ENCODE measurements at regions not wholly inside any gene's neighbourhood (a gene's known extent, or its start where the extent isn't known, plus 50 kb on each side); places are given as distances from the start of the nearest gene placed in this dataset.
"Not testable (repeated sequence)": the region's sequence is repeated elsewhere in the genome, so short reads cannot be mapped to it uniquely, and the experiment has no call there.

DNA sequence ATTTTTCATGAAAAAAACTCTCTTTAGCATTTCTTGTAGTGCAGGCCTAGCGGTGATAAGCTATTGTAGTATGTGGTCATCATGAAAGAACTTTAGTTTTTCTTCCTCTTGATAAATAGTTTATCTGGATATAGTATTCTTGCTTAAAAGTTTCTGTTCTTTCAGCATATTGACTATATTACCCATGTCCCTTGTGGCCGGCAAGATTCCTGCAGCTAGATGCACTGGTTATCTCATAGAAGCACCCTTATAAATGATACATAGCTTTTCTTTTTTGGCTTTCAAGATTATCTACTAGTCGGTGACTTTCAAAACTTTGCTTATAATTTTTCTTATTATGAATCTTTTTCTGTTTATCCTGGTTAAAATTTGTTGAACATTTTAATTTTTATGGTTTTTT, 234.8 kb downstream of the ALG10 start:
- WGBS: 100% methylated on average over 1 of the region's 3 CpGs
- Histone ChIP-seq H3K18ac (ENCODE audit: low read depth in 1 of 2, low read length in 2 of 2) (no peak overlapping the region), H3K9me3 (ENCODE audit: control insufficient read depth, low read length) (no peaks in the 10 kb centered on the region)

DNA sequence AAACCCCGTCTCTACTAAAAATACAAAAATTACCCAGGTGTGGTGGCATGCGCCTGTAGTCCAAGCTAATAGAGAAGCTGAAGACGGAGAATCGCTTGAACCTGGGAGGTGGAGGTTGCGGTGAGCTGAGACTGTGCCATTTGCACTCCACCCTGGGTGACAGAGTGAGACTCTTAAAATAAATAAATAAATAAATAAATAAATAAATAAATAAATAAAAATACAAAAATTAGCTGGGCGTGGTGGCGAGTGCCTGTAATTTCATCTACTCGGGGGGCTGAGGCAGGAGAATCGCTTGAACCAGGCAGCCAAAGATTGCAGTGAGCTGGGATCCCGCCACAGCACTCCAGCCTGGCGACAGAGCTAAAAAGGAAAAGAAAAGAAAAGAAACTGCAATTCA, 239.8 kb downstream of the ALG10 start:
- H2BK12ac ChIP-seq (ENCODE audit: low read length in 2 of 2); H3K4me1 ChIP-seq (ENCODE audit: control insufficient read depth, insufficient read depth, low read depth, low read length); H3K27ac ChIP-seq (ENCODE audit: low read length, poor library complexity, severe bottlenecking); H3K4ac ChIP-seq (ENCODE audit: low read depth in 1 of 2, low read length in 2 of 2); H3K23ac ChIP-seq (ENCODE audit: low read length in 2 of 2); H3K9ac ChIP-seq (ENCODE audit: low read length); H3K27me3 ChIP-seq (ENCODE audit: control insufficient read depth in 1 of 2, insufficient read depth in 1 of 2, low read length in 2 of 2); DNase-seq; H3K36me3 ChIP-seq (ENCODE audit: control insufficient read depth in 1 of 2, insufficient read depth in 2 of 2, low read depth in 1 of 2, low read length in 2 of 2); H3K18ac ChIP-seq (ENCODE audit: low read depth in 1 of 2, low read length in 2 of 2); H2BK15ac ChIP-seq (ENCODE audit: low read depth, poor library complexity, severe bottlenecking); H4K8ac ChIP-seq (ENCODE audit: low read length); H3K4me2 ChIP-seq (ENCODE audit: low read length, poor library complexity, severe bottlenecking); H3K14ac ChIP-seq (ENCODE audit: low read length in 2 of 2); H2AFZ ChIP-seq (ENCODE audit: low read depth, low read length); H2BK120ac ChIP-seq (ENCODE audit: low read depth, low read length); H4K91ac ChIP-seq (ENCODE audit: low read length); H2BK5ac ChIP-seq (ENCODE audit: low read depth, low read length, poor library complexity, severe bottlenecking); H3K4me3 ChIP-seq (ENCODE audit: insufficient read depth in 1 of 2, low read depth in 1 of 2, low read length in 2 of 2); H3K9me3 ChIP-seq (ENCODE audit: control insufficient read depth, low read length); H3K79me1 ChIP-seq (replicated peaks; ENCODE audit: low read length, poor library complexity, severe bottlenecking); H2AK5ac ChIP-seq (ENCODE audit: low read length, severe bottlenecking): not testable (repeated sequence)
- WGBS: 76% methylated on average over 8 of the region's 11 CpGs

More for the DNA sequence above, 234.8 kb downstream of the ALG10 start:
- Histone ChIP-seq H3K4me3 (ENCODE audit: insufficient read depth in 1 of 2, low read depth in 1 of 2, low read length in 2 of 2) (no peak overlapping the region), H2BK120ac (ENCODE audit: low read depth, low read length) (no peak overlapping the region), H3K23ac (ENCODE audit: low read length in 2 of 2) (no peak overlapping the region), H2BK5ac (ENCODE audit: low read depth, low read length, poor library complexity, severe bottlenecking) (no peak overlapping the region), H3K9ac (ENCODE audit: low read length) (no peak overlapping the region), H3K4me2 (ENCODE audit: low read length, poor library complexity, severe bottlenecking) (no peak overlapping the region), H3K36me3 (ENCODE audit: control insufficient read depth in 1 of 2, insufficient read depth in 2 of 2, low read depth in 1 of 2, low read length in 2 of 2) (no peaks in the 10 kb centered on the region), H4K8ac (ENCODE audit: low read length) (no peak overlapping the region), H2AFZ (ENCODE audit: low read depth, low read length) (no peak overlapping the region), H3K27me3 (ENCODE audit: control insufficient read depth in 1 of 2, insufficient read depth in 1 of 2, low read length in 2 of 2) (no peaks in the 10 kb centered on the region), H3K79me1 (replicated peaks; ENCODE audit: low read length, poor library complexity, severe bottlenecking) (no peaks in the 10 kb centered on the region), H3K4me1 (ENCODE audit: control insufficient read depth, insufficient read depth, low read depth, low read length) (no peaks in the 10 kb centered on the region), H3K14ac (ENCODE audit: low read length in 2 of 2) (no peak overlapping the region), H2BK15ac (ENCODE audit: low read depth, poor library complexity, severe bottlenecking) (no peak overlapping the region), H2AK5ac (ENCODE audit: low read length, severe bottlenecking) (no peak overlapping the region), H4K91ac (ENCODE audit: low read length) (no peak overlapping the region), H3K4ac (ENCODE audit: low read depth in 1 of 2, low read length in 2 of 2) (no peak overlapping the region), H2BK12ac (ENCODE audit: low read length in 2 of 2) (no peak overlapping the region), H3K27ac (ENCODE audit: low read length, poor library complexity, severe bottlenecking) (no peak overlapping the region)
- no peak for DNase-seq

DNA sequence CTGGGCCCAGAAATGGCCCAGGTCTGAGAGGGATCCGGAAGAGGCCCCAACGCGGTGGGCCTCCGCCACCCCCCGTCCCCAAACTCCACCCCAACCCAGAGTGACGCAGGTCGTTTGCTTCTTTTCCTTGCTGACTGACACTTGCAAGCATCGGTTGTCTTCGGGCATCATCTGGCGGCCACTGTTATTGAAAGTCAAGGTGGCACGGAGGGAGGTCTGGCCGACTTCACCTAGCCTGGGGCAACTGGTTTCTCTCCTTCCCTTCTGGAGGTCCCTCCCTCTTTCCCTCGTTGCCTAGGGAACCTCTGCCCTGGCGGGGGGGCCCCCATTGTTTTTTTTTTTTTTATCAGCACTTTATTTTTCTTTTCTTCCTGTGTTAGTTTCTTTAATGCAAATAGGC, 241.8 kb downstream of the ALG10 start:
- H2AK5ac ChIP-seq (ENCODE audit: low read length, severe bottlenecking): no peak overlapping the region
- no peak overlapping the region for H3K14ac ChIP-seq (ENCODE audit: low read length in 2 of 2)
- no peak overlapping the region for H4K91ac ChIP-seq (ENCODE audit: low read length)
- WGBS: 89% methylated on average over 12 of the region's 14 CpGs
- H3K27ac ChIP-seq (ENCODE audit: low read length, poor library complexity, severe bottlenecking): no peak overlapping the region
- no peak overlapping the region for H2BK120ac ChIP-seq (ENCODE audit: low read depth, low read length)
- H3K4me2 ChIP-seq (ENCODE audit: low read length, poor library complexity, severe bottlenecking): no peak overlapping the region
- H3K4me3 ChIP-seq (ENCODE audit: insufficient read depth in 1 of 2, low read depth in 1 of 2, low read length in 2 of 2): no peak overlapping the region
- H3K9me3 ChIP-seq (ENCODE audit: control insufficient read depth, low read length): no peaks in the 10 kb centered on the region
- H3K23ac ChIP-seq (ENCODE audit: low read length in 2 of 2): no peak overlapping the region
- no peaks in the 10 kb centered on the region for H3K79me1 ChIP-seq (replicated peaks; ENCODE audit: low read length, poor library complexity, severe bottlenecking)
- no peak overlapping the region for H2BK15ac ChIP-seq (ENCODE audit: low read depth, poor library complexity, severe bottlenecking)
- H4K8ac ChIP-seq (ENCODE audit: low read length): no peak overlapping the region
- no peak overlapping the region for H2AFZ ChIP-seq (ENCODE audit: low read depth, low read length)
- no peak overlapping the region for H2BK12ac ChIP-seq (ENCODE audit: low read length in 2 of 2)
- no peak overlapping the region for H3K4ac ChIP-seq (ENCODE audit: low read depth in 1 of 2, low read length in 2 of 2)
- no peak overlapping the region for H3K9ac ChIP-seq (ENCODE audit: low read length)
- no peaks in the 10 kb centered on the region for H3K4me1 ChIP-seq (ENCODE audit: control insufficient read depth, insufficient read depth, low read depth, low read length)
- no peak overlapping the region for H3K18ac ChIP-seq (ENCODE audit: low read depth in 1 of 2, low read length in 2 of 2)
- no peaks in the 10 kb centered on the region for H3K27me3 ChIP-seq (ENCODE audit: control insufficient read depth in 1 of 2, insufficient read depth in 1 of 2, low read length in 2 of 2)
- H3K36me3 ChIP-seq (ENCODE audit: control insufficient read depth in 1 of 2, insufficient read depth in 2 of 2, low read depth in 1 of 2, low read length in 2 of 2): no peaks in the 10 kb centered on the region
- H2BK5ac ChIP-seq (ENCODE audit: low read depth, low read length, poor library complexity, severe bottlenecking): no peak overlapping the region
- no peak for DNase-seq

DNA sequence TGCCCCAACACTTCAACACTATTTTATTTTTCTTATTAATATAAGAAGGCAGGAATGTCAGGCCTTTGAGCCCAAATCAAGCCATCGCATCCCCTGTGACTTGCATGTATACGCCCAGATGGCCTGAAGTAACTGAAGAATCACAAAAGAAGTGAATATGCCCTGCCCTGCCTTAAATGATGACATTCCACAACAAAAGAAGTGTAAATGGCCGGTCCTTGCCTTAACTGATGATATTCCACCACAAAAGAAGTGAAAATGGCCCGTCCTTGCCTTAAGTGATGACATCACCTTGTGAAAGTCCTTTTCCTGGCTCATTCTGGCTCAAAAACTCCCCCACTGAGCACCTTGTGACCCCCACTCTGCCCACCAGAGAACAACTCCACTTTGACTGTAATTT, 251.4 kb downstream of the ALG10 start:
- not testable (repeated sequence) for H3K27ac ChIP-seq (ENCODE audit: low read length, poor library complexity, severe bottlenecking); H2BK120ac ChIP-seq (ENCODE audit: low read depth, low read length); H3K4me3 ChIP-seq (ENCODE audit: insufficient read depth in 1 of 2, low read depth in 1 of 2, low read length in 2 of 2); H4K91ac ChIP-seq (ENCODE audit: low read length); H3K14ac ChIP-seq (ENCODE audit: low read length in 2 of 2); H3K36me3 ChIP-seq (ENCODE audit: control insufficient read depth in 1 of 2, insufficient read depth in 2 of 2, low read depth in 1 of 2, low read length in 2 of 2); H3K18ac ChIP-seq (ENCODE audit: low read depth in 1 of 2, low read length in 2 of 2); H3K4ac ChIP-seq (ENCODE audit: low read depth in 1 of 2, low read length in 2 of 2); H3K79me1 ChIP-seq (replicated peaks; ENCODE audit: low read length, poor library complexity, severe bottlenecking); H4K8ac ChIP-seq (ENCODE audit: low read length); H2BK5ac ChIP-seq (ENCODE audit: low read depth, low read length, poor library complexity, severe bottlenecking); H2BK15ac ChIP-seq (ENCODE audit: low read depth, poor library complexity, severe bottlenecking); H2AK5ac ChIP-seq (ENCODE audit: low read length, severe bottlenecking); DNase-seq; H3K27me3 ChIP-seq (ENCODE audit: control insufficient read depth in 1 of 2, insufficient read depth in 1 of 2, low read length in 2 of 2); H3K9ac ChIP-seq (ENCODE audit: low read length); H3K23ac ChIP-seq (ENCODE audit: low read length in 2 of 2); H3K4me1 ChIP-seq (ENCODE audit: control insufficient read depth, insufficient read depth, low read depth, low read length); H2BK12ac ChIP-seq (ENCODE audit: low read length in 2 of 2); H3K9me3 ChIP-seq (ENCODE audit: control insufficient read depth, low read length); H3K4me2 ChIP-seq (ENCODE audit: low read length, poor library complexity, severe bottlenecking); H2AFZ ChIP-seq (ENCODE audit: low read depth, low read length)
- 55% methylated on average over 4 of the region's 4 CpGs for WGBS
